OCI-LY3 (cell line): ENCODE measurements at regions not wholly inside any gene's neighbourhood (a gene's known extent, or its start where the extent isn't known, plus 50 kb on each side); places are given as distances from the start of the nearest gene placed in this dataset.

Source experiments
- EZH2phosphoT487 ChIP-seq: fragments of 200-600 bp; shearing (Covaris generic); IDR thresholded peaks from 2 replicates; pipeline ENCODE4 v1.6.1; 2018; ENCODE audit warnings: antibody characterized with exemption, mixed run types, low read depth
- TF ChIP-seq, protein P1 (sequence below): fragments of 200-600, 300-600 bp; sonication (generic); IDR thresholded peaks from 2 replicates; pipeline ENCODE4 v1.5.1; 2014; ENCODE audit warnings: antibody characterized with exemption, low read length, low read depth

DNA sequence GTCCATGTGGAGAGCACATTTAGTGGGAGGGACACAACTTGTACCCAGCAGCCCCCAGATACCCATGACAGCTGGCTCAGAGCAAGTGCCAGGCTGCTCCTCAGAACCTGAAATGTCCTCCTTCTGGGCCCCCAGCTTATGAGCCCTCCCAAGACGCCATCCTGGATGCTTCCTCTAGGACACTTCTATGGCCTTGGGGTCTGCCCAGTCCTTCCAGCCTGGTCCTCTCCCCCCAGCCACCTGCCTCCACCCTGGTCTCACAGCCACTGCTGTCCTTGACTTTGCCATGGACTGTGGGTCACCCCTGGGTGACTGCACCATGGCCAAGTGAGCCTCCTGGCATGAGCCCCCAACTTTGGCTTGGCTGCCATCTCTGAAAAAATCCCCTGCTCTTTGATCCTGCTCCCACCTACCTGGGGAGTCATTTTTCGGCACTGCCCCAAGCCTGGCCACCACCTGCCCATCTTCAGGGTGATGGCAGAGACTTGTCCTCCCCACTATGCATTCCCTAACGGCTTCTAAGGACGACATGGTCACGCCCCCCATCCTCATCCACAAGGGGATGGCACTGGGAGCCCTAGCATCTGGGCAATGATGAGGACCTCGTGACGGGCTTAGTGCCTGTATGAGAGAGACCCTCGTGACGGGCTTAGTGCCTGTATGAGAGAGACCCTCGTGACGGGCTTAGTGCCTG, 323.7 kb downstream of the TMEM121 start:
- TF ChIP-seq, protein P1, sequence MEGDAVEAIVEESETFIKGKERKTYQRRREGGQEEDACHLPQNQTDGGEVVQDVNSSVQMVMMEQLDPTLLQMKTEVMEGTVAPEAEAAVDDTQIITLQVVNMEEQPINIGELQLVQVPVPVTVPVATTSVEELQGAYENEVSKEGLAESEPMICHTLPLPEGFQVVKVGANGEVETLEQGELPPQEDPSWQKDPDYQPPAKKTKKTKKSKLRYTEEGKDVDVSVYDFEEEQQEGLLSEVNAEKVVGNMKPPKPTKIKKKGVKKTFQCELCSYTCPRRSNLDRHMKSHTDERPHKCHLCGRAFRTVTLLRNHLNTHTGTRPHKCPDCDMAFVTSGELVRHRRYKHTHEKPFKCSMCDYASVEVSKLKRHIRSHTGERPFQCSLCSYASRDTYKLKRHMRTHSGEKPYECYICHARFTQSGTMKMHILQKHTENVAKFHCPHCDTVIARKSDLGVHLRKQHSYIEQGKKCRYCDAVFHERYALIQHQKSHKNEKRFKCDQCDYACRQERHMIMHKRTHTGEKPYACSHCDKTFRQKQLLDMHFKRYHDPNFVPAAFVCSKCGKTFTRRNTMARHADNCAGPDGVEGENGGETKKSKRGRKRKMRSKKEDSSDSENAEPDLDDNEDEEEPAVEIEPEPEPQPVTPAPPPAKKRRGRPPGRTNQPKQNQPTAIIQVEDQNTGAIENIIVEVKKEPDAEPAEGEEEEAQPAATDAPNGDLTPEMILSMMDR = no peak
- TF ChIP-seq EZH2phosphoT487 = no peak
